A172 (cell line): ENCODE measurements at regions not wholly inside any gene's neighbourhood (a gene's known extent, or its start where the extent isn't known, plus 50 kb on each side); places are given as distances from the start of the nearest gene placed in this dataset.
"Not testable (repeated sequence)": the region's sequence is repeated elsewhere in the genome, so short reads cannot be mapped to it uniquely, and the experiment has no call there.

Experiments
- DNase-seq: peaks from one replicate; pipeline ENCODE4 v3.0.0-alpha.2; 2015; ENCODE audit warnings: low spot score

GRCh38 chr10:117747636-117748035 is 205.1 kb downstream of the EMX2 start:
- DNase-seq = no peak

DNA sequence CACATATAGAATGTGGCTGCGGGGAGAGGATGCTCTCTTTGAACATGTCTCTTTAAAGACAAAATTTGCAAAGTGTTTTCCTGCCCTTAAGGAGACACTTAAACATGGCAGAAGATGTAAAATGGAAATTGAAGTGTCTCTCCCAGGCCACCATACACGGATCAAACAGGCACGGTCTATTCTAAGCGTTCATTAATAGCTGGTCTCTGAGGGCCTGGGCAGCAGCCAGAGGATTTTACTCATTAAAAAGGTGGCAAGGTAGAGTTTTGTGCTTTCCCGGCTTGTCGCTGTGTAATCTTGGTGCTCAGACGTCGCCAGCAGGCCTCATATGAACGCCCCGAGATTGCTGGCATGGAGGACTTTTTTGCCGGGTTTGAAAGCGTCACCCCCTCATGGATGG is 205.5 kb downstream of the EMX2 start:
- DNase-seq = no peak

DNA sequence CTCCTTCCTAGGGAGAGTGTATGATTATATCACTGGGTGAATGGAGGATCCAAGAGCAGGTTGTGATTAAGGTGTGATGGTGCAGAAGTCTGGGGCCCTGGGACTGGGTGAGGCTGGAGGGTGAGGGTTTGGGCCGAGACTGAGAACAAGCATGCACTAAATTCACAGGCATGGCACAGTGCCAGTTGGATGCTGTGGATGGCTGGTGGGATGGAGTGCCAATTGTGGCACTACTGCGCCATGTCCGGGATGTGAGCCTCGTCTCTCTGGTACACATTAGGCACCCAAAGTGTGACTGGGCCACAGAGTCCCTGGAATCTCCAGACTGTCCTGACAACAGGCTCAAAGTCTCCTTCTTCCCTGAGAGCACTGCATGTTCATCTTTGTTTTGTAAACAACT is 208.1 kb downstream of the EMX2 start:
- DNase-seq = no peak

- no peak for DNase-seq
Observed at GRCh38 chr10:117751259-117751658, 208.7 kb downstream of the EMX2 start.

DNA sequence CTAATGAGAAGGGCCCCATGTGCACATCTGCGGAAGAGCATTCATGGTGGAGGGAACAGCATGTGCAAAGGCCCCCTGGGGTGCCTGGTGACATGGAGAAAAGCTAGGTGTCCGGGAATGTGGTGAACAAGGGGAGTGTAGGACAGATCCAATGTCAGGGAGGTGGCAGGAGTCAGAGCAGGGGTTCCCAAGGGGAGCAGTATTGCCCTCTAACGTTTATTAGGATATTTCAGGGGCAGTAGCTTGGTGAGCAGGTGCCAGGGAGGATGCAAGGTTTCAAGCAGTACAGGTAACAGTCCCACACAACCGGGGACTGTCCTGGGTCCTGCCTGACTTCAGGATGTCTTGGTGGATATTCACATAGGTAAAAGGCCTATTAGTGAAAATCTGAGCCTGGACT is 209.6 kb downstream of the EMX2 start:
- no peak for DNase-seq

DNA sequence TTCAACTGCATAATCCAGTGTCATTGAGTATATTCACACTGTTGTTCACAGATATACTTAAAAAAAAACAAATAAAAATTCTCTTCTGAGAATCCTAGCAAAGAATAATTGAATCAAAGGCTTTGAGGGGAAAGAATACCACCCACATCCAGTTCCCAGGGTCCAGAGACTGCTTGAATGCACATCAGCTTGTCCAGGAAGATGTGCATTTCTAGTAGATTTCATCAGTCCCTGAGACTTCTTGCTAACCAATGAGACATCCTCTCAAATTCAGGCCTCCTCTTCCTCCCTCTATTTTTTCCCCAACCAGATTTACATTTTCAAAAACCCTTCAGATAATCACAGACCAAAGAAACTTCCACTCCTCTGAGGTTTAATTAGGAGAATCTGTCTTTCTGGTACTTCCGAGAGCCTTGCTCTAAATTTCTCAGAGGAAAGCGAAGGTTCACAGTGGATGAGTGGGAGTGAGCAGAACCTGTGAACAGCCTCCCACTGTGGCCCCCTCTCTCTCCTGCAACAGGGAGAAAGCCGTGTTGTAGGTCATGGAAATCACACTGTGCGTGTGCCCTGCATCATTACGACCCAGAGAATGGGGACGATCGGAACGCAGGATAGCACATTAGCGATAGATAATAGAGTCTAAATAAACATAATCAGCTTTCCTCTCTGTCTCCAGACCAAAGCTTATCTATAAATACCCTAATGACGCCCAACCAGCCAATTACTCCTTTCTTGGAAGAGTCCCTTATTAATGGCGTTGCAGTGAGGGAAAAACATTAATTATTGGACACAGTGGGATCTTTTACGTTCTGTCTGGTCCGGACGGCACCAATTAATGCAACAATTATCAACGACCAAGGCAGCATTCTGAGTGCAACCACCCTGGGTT is 212.5 kb downstream of the EMX2 start:
- no peak for DNase-seq

DNA sequence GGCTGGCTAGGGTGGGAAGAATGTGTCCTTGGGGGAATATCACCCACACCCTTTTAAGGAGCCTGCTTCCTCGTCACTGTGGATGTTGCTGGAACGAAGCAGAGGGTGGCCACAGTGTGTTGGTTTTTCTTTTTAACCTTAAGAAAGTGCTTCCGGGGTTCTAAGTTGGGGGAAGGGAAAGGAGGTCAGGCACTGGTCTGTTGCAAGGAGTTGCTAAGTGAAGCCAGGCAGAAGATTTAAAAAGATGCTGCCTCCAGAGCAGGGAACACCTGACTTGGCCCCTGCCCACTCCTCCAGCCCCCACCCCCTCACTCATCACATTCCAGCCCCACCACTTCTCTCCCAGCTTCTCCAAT is 213.1 kb downstream of the EMX2 start:
- DNase-seq = no peak

GRCh38 chr10:117757086-117757720 is 214.7 kb downstream of the EMX2 start:
- no peak for DNase-seq

DNA sequence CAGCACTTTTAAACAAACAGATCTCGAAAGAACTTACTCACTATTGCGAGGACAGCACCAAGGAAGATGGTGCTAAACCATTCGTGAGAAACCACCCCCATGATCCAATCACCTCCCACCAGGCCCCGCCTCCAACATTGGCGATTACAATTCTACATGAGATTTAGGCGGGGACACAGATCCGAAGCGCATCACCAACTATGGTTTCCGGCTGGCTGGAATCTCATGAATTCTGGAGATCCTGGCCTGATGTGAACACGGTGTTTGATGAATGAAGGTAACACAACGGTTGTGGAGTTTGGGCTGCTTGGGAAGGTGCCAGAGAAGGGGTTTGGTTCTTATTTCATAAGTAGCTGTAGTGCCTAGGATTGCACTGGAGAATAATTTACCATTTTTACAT is 216.7 kb downstream of the EMX2 start:
- no peak for DNase-seq

DNA sequence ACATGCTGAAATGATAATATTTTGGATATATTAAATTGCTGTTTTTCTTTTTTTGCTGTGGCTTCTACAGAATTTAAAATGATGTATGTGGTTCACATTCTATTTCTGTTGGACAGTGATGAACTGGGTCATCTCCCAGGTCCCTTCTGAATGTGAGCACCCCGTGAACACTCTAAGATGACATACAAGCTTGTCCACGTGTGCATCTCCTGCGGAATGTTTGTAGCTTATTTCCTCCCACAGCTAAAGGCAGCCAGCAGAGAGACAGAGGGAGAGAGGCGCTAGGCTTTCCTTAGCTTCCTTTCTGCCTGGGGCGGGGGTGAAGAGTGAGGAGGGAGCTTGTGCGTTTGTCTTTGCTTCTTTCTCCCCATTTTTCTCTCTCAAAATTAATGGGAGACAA is 219.1 kb downstream of the EMX2 start:
- DNase-seq = no peak

- DNase-seq = no peak
Observed at GRCh38 chr10:117762126-117762818, 219.7 kb downstream of the EMX2 start.

DNA sequence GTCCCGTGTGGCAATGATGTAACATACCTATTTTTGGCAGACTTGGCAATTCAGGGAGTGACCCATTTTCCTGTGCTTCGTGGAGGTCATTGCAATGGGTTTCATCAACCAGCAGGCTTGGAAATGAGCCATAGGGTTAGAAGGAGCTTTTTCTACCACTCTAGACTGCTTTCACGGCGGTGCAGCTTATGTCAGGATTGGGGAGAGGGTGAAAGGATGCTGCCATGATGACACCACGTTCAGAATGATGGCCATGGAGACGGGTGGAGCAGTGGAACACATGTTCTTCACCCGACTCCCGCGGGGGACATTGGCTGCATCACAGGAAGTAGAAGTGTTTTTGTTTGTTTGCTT is 220.2 kb downstream of the EMX2 start:
- DNase-seq = peak; percentile 21

GRCh38 chr10:117763528-117763927 is 221.0 kb downstream of the EMX2 start:
- DNase-seq = no peak

- DNase-seq = no peak
Observed at GRCh38 chr10:117768333-117769042, 225.9 kb downstream of the EMX2 start.

- DNase-seq = no peak
Observed at GRCh38 chr10:117775526-117775925, 233.0 kb downstream of the EMX2 start.

GRCh38 chr10:117777222-117777621 is 234.7 kb downstream of the EMX2 start:
- not testable (repeated sequence) for DNase-seq

- DNase-seq = no peak
Observed at GRCh38 chr10:117778241-117778640, 235.7 kb downstream of the EMX2 start.

- DNase-seq = no peak
Observed at GRCh38 chr10:117780411-117780810, 237.9 kb downstream of the EMX2 start.

DNA sequence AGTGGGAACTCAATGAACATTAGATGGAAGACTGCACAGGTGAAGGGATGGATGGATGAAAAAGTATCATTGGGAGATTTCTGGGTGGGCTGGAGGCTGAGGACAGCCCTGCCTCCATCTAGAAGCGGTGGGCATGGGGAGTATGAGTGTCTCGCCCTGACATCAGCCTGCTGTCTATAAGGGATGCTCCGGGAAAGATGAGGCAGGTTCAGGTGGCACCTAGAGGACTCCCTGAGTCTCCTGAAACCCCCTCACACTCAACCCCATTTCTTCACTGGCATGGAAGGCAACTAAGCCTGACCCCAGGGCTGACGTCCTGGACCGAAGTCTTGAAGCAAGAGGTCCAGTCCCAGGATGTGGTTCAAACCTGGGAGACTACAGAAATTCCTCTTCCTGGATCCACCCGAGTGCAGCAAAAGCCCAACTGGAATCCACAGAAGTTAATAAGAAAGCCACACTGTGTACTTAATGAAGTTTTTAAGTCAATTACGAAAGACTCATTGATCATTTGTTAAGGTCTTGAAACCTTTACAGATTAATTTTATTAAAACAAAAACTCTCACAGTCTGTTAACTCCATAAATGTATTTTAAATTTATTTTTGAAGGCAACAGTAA is 238.8 kb downstream of the EMX2 start:
- no peak for DNase-seq

DNA sequence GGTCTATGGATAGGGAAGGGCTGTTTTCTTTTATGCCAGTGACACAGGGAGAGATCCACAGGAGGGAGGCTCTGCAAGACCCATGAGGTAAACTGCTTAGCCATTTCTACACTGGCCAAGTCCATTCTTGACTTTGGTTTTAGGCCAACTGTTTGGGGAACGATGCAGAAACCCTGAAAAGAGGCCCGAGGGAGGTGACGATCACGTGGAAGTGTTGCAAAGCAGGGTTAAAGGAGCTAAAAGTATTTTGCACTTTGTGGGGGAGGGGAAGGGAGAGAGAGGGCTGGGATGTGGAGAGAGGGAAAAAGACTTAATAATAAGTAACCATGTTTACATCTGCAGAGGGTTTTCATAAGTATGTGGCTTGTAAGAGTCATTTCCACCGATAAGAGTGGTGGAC is 239.7 kb downstream of the EMX2 start:
- DNase-seq = no peak

DNA sequence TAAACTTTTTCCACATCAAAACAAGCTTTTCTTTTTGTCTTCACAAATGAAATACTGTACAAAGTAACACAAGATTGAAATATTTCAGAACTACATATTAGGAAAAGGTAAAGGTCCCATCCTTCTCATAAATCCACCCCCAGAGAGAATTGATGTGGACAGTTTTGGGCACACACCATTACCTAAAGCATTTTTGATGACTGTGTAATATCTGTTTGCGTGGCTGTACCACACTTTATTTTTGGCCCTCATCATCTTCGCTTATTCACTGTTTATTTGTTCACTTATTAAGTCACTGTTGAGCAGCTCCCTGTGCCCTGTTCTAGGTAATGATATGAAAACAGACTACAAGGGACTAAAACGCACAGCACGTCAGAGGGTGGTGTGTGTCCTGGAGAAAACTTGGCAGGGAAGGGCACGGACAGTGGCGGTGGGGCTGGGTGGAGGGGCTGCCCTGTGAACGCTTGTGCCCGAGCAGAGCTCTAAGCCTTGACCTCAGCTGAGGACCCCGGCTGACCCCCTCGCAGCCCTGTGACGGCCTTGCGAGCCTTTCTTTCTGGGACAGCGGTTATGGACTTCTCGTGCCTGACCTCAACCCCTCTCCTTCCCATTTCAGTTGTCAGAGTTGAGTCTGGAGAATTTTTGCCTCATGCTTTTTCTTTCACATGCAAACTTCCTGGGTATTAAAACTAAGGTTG is 241.3 kb downstream of the EMX2 start:
- DNase-seq = no peak
